HG03342 (cell line): ENCODE measurements at regions not wholly inside any gene's neighbourhood (a gene's known extent, or its start where the extent isn't known, plus 50 kb on each side); places are given as distances from the start of the nearest gene placed in this dataset.
"Not testable (repeated sequence)": the region's sequence is repeated elsewhere in the genome, so short reads cannot be mapped to it uniquely, and the experiment has no call there.

Experiments used
- ATAC-seq: cut with Tn5 transposase; IDR thresholded peaks from one replicate; pipeline ENCODE4 v1.9.1; 2021; ENCODE audit warnings: mild to moderate bottlenecking, moderate library complexity; ENCODE audit not compliant: unreplicated experiment

GRCh38 chr2:8603356-8603755, 78.5 kb upstream of the ID2 start:
- not testable (repeated sequence) for ATAC-seq

- ATAC-seq: no peak
Measured at GRCh38 chr2:8604262-8604661, 77.6 kb upstream of the ID2 start.

- ATAC-seq: no peak
Measured at GRCh38 chr2:8605351-8606065, 76.3 kb upstream of the ID2 start.

- ATAC-seq: peak; percentile 87
Measured at GRCh38 chr2:8606226-8606625, 75.6 kb upstream of the ID2 start.

GRCh38 chr2:8606649-8607550, 75.0 kb upstream of the ID2 start:
- peak; percentile 15 for ATAC-seq

- no peak for ATAC-seq
Measured at GRCh38 chr2:8607606-8608005, 74.2 kb upstream of the ID2 start.

GRCh38 chr2:8608411-8608954, 73.4 kb upstream of the ID2 start:
- ATAC-seq: no peak

GRCh38 chr2:8609357-8609811, 72.5 kb upstream of the ID2 start:
- no peak for ATAC-seq

- ATAC-seq: not testable (repeated sequence)
Measured at GRCh38 chr2:8610775-8611174, 71.1 kb upstream of the ID2 start.

- ATAC-seq: no peak
Measured at GRCh38 chr2:8611246-8611645, 70.6 kb upstream of the ID2 start.

- ATAC-seq: no peak
Measured at GRCh38 chr2:8611700-8612099, 70.2 kb upstream of the ID2 start.

- ATAC-seq: no peak
Measured at GRCh38 chr2:8612734-8613179, 69.1 kb upstream of the ID2 start.

GRCh38 chr2:8613207-8613999, 68.5 kb upstream of the ID2 start:
- not testable (repeated sequence) for ATAC-seq

GRCh38 chr2:8614646-8615045, 67.2 kb upstream of the ID2 start:
- ATAC-seq: no peak

GRCh38 chr2:8615252-8615575, 66.6 kb upstream of the ID2 start:
- ATAC-seq: no peak

- ATAC-seq: no peak
Measured at GRCh38 chr2:8615576-8616281, 66.1 kb upstream of the ID2 start.

- ATAC-seq: no peak
Measured at GRCh38 chr2:8617048-8617447, 64.8 kb upstream of the ID2 start.

- no peak for ATAC-seq
Measured at GRCh38 chr2:8617590-8617989, 64.3 kb upstream of the ID2 start.

GRCh38 chr2:8619071-8619470, 62.8 kb upstream of the ID2 start:
- ATAC-seq: no peak

- no peak for ATAC-seq
Measured at GRCh38 chr2:8620611-8621382, 61.1 kb upstream of the ID2 start.
